ENCODE measurements at regions not wholly inside any gene's neighbourhood (a gene's known extent, or its start where the extent isn't known, plus 50 kb on each side); places are given as distances from the start of the nearest gene placed in this dataset.

- WGBS, result 85% methylated on average over 4 of the region's 4 CpGs
These were observed 1607.1 kb upstream of the SEL1L start for GRCh38 chr14:83140756-83141155.

GRCh38 chr14:83147006-83147405, 1613.4 kb upstream of the SEL1L start:
- H3K27me3 ChIP-seq (ENCODE audit: control insufficient read depth in 2 of 2, insufficient read depth in 1 of 2, low read length in 1 of 2), result no peaks in the 10 kb centered on the region
- no peak for DNase-seq (ENCODE audit: low read depth in 6 of 9, low spot score in 9 of 9)
- H3K27ac ChIP-seq (ENCODE audit: low read depth in 1 of 2, low read length in 1 of 2), result no peak overlapping the region
- 87% methylated on average over 3 of the region's 3 CpGs for WGBS
- no peaks in the 10 kb centered on the region for H3K4me1 ChIP-seq (ENCODE audit: control insufficient read depth in 2 of 2, insufficient read depth in 2 of 2, low read length in 2 of 2)
- H3K4me3 ChIP-seq (ENCODE audit: low read length in 2 of 2), result no peak overlapping the region
- no peaks in the 10 kb centered on the region for H3K9me3 ChIP-seq (ENCODE audit: control insufficient read depth in 2 of 2, insufficient read depth in 1 of 2, low read length in 1 of 2)
- no peaks in the 10 kb centered on the region for H3K36me3 ChIP-seq (ENCODE audit: control insufficient read depth in 2 of 2, insufficient read depth in 2 of 2, low read length in 1 of 2)

More at GRCh38 chr14:83140756-83141155, 1607.1 kb upstream of the SEL1L start:
- Histone ChIP-seq H3K4me3 (ENCODE audit: low read length in 2 of 2) (no peak overlapping the region), H3K27me3 (ENCODE audit: control insufficient read depth in 2 of 2, insufficient read depth in 1 of 2, low read length in 1 of 2) (no peaks in the 10 kb centered on the region), H3K36me3 (ENCODE audit: control insufficient read depth in 2 of 2, insufficient read depth in 2 of 2, low read length in 1 of 2) (no peaks in the 10 kb centered on the region), H3K4me1 (ENCODE audit: control insufficient read depth in 2 of 2, insufficient read depth in 2 of 2, low read length in 2 of 2) (no peaks in the 10 kb centered on the region), H3K27ac (ENCODE audit: low read depth in 1 of 2, low read length in 1 of 2) (no peak overlapping the region), H3K9me3 (ENCODE audit: control insufficient read depth in 2 of 2, insufficient read depth in 1 of 2, low read length in 1 of 2) (no peaks in the 10 kb centered on the region)
- no peak for DNase-seq (ENCODE audit: low read depth in 6 of 9, low spot score in 9 of 9)

GRCh38 chr14:83151571-83151970, 1617.9 kb upstream of the SEL1L start:
- DNase-seq (ENCODE audit: low read depth in 6 of 9, low spot score in 9 of 9), result no peak
- H3K9me3 ChIP-seq (ENCODE audit: control insufficient read depth in 2 of 2, insufficient read depth in 1 of 2, low read length in 1 of 2), result no peaks in the 10 kb centered on the region
- H3K36me3 ChIP-seq (ENCODE audit: control insufficient read depth in 2 of 2, insufficient read depth in 2 of 2, low read length in 1 of 2), result no peaks in the 10 kb centered on the region
- H3K4me1 ChIP-seq (ENCODE audit: control insufficient read depth in 2 of 2, insufficient read depth in 2 of 2, low read length in 2 of 2), result no peaks in the 10 kb centered on the region
- H3K27me3 ChIP-seq (ENCODE audit: control insufficient read depth in 2 of 2, insufficient read depth in 1 of 2, low read length in 1 of 2), result no peaks in the 10 kb centered on the region
- no peak overlapping the region for H3K27ac ChIP-seq (ENCODE audit: low read depth in 1 of 2, low read length in 1 of 2)
- no peak overlapping the region for H3K4me3 ChIP-seq (ENCODE audit: low read length in 2 of 2)
- 90% methylated on average over 1 of the region's 1 CpG for WGBS

GRCh38 chr14:83153081-83153480, 1619.4 kb upstream of the SEL1L start:
- no peak for DNase-seq (ENCODE audit: low read depth in 6 of 9, low spot score in 9 of 9)
- Histone ChIP-seq H3K4me1 (ENCODE audit: control insufficient read depth in 2 of 2, insufficient read depth in 2 of 2, low read length in 2 of 2) (no peaks in the 10 kb centered on the region), H3K27me3 (ENCODE audit: control insufficient read depth in 2 of 2, insufficient read depth in 1 of 2, low read length in 1 of 2) (no peaks in the 10 kb centered on the region), H3K27ac (ENCODE audit: low read depth in 1 of 2, low read length in 1 of 2) (no peak overlapping the region), H3K9me3 (ENCODE audit: control insufficient read depth in 2 of 2, insufficient read depth in 1 of 2, low read length in 1 of 2) (no peaks in the 10 kb centered on the region), H3K4me3 (ENCODE audit: low read length in 2 of 2) (no peak overlapping the region), H3K36me3 (ENCODE audit: control insufficient read depth in 2 of 2, insufficient read depth in 2 of 2, low read length in 1 of 2) (no peaks in the 10 kb centered on the region)
- 80% methylated on average over 1 of the region's 1 CpG for WGBS

- 95% methylated on average over 5 of the region's 5 CpGs for WGBS
- no peak overlapping the region for H3K4me3 ChIP-seq (ENCODE audit: low read length in 2 of 2)
- H3K4me1 ChIP-seq (ENCODE audit: control insufficient read depth in 2 of 2, insufficient read depth in 2 of 2, low read length in 2 of 2), result no peaks in the 10 kb centered on the region
- H3K27me3 ChIP-seq (ENCODE audit: control insufficient read depth in 2 of 2, insufficient read depth in 1 of 2, low read length in 1 of 2), result no peaks in the 10 kb centered on the region
- H3K36me3 ChIP-seq (ENCODE audit: control insufficient read depth in 2 of 2, insufficient read depth in 2 of 2, low read length in 1 of 2), result no peaks in the 10 kb centered on the region
- H3K9me3 ChIP-seq (ENCODE audit: control insufficient read depth in 2 of 2, insufficient read depth in 1 of 2, low read length in 1 of 2), result no peaks in the 10 kb centered on the region
- DNase-seq (ENCODE audit: low read depth in 6 of 9, low spot score in 9 of 9), result no peak
- no peak overlapping the region for H3K27ac ChIP-seq (ENCODE audit: low read depth in 1 of 2, low read length in 1 of 2)
These were observed 1628.8 kb upstream of the SEL1L start for GRCh38 chr14:83162361-83162929.

GRCh38 chr14:83163016-83163415, 1629.4 kb upstream of the SEL1L start:
- Histone ChIP-seq H3K27me3 (ENCODE audit: control insufficient read depth in 2 of 2, insufficient read depth in 1 of 2, low read length in 1 of 2) (no peaks in the 10 kb centered on the region), H3K27ac (ENCODE audit: low read depth in 1 of 2, low read length in 1 of 2) (no peak overlapping the region), H3K4me3 (ENCODE audit: low read length in 2 of 2) (no peak overlapping the region), H3K36me3 (ENCODE audit: control insufficient read depth in 2 of 2, insufficient read depth in 2 of 2, low read length in 1 of 2) (no peaks in the 10 kb centered on the region), H3K9me3 (ENCODE audit: control insufficient read depth in 2 of 2, insufficient read depth in 1 of 2, low read length in 1 of 2) (no peaks in the 10 kb centered on the region), H3K4me1 (ENCODE audit: control insufficient read depth in 2 of 2, insufficient read depth in 2 of 2, low read length in 2 of 2) (no peaks in the 10 kb centered on the region)
- no peak for DNase-seq (ENCODE audit: low read depth in 6 of 9, low spot score in 9 of 9)
- WGBS, result 94% methylated on average over 4 of the region's 4 CpGs

GRCh38 chr14:83164016-83164415, 1630.4 kb upstream of the SEL1L start:
- Histone ChIP-seq H3K36me3 (ENCODE audit: control insufficient read depth in 2 of 2, insufficient read depth in 2 of 2, low read length in 1 of 2) (no peaks in the 10 kb centered on the region), H3K9me3 (ENCODE audit: control insufficient read depth in 2 of 2, insufficient read depth in 1 of 2, low read length in 1 of 2) (no peaks in the 10 kb centered on the region), H3K27ac (ENCODE audit: low read depth in 1 of 2, low read length in 1 of 2) (no peak overlapping the region), H3K4me3 (ENCODE audit: low read length in 2 of 2) (no peak overlapping the region), H3K27me3 (ENCODE audit: control insufficient read depth in 2 of 2, insufficient read depth in 1 of 2, low read length in 1 of 2) (no peaks in the 10 kb centered on the region), H3K4me1 (ENCODE audit: control insufficient read depth in 2 of 2, insufficient read depth in 2 of 2, low read length in 2 of 2) (no peaks in the 10 kb centered on the region)
- peak in 1 of 9 donors; percentile 5 for DNase-seq (ENCODE audit: low read depth in 6 of 9, low spot score in 9 of 9)
- 89% methylated on average over 6 of the region's 6 CpGs for WGBS

GRCh38 chr14:83164591-83164990, 1630.9 kb upstream of the SEL1L start:
- Histone ChIP-seq H3K9me3 (ENCODE audit: control insufficient read depth in 2 of 2, insufficient read depth in 1 of 2, low read length in 1 of 2) (no peaks in the 10 kb centered on the region), H3K27me3 (ENCODE audit: control insufficient read depth in 2 of 2, insufficient read depth in 1 of 2, low read length in 1 of 2) (no peaks in the 10 kb centered on the region), H3K4me1 (ENCODE audit: control insufficient read depth in 2 of 2, insufficient read depth in 2 of 2, low read length in 2 of 2) (no peaks in the 10 kb centered on the region), H3K4me3 (ENCODE audit: low read length in 2 of 2) (no peak overlapping the region), H3K36me3 (ENCODE audit: control insufficient read depth in 2 of 2, insufficient read depth in 2 of 2, low read length in 1 of 2) (no peaks in the 10 kb centered on the region), H3K27ac (ENCODE audit: low read depth in 1 of 2, low read length in 1 of 2) (no peak overlapping the region)
- 61% methylated on average over 1 of the region's 1 CpG for WGBS
- DNase-seq (ENCODE audit: low read depth in 6 of 9, low spot score in 9 of 9), result no peak

GRCh38 chr14:83170165-83170564, 1636.5 kb upstream of the SEL1L start:
- 89% methylated on average over 3 of the region's 3 CpGs for WGBS
- Histone ChIP-seq H3K4me1 (ENCODE audit: control insufficient read depth in 2 of 2, insufficient read depth in 2 of 2, low read length in 2 of 2) (no peaks in the 10 kb centered on the region), H3K4me3 (ENCODE audit: low read length in 2 of 2) (no peak overlapping the region), H3K27me3 (ENCODE audit: control insufficient read depth in 2 of 2, insufficient read depth in 1 of 2, low read length in 1 of 2) (no peaks in the 10 kb centered on the region), H3K27ac (ENCODE audit: low read depth in 1 of 2, low read length in 1 of 2) (no peak overlapping the region), H3K36me3 (ENCODE audit: control insufficient read depth in 2 of 2, insufficient read depth in 2 of 2, low read length in 1 of 2) (no peaks in the 10 kb centered on the region), H3K9me3 (ENCODE audit: control insufficient read depth in 2 of 2, insufficient read depth in 1 of 2, low read length in 1 of 2) (no peaks in the 10 kb centered on the region)
- no peak for DNase-seq (ENCODE audit: low read depth in 6 of 9, low spot score in 9 of 9)

- WGBS, result 88% methylated on average over 1 of the region's 1 CpG
- no peak for DNase-seq (ENCODE audit: low read depth in 6 of 9, low spot score in 9 of 9)
- Histone ChIP-seq H3K4me1 (ENCODE audit: control insufficient read depth in 2 of 2, insufficient read depth in 2 of 2, low read length in 2 of 2) (no peaks in the 10 kb centered on the region), H3K36me3 (ENCODE audit: control insufficient read depth in 2 of 2, insufficient read depth in 2 of 2, low read length in 1 of 2) (no peaks in the 10 kb centered on the region), H3K27ac (ENCODE audit: low read depth in 1 of 2, low read length in 1 of 2) (no peak overlapping the region), H3K27me3 (ENCODE audit: control insufficient read depth in 2 of 2, insufficient read depth in 1 of 2, low read length in 1 of 2) (no peaks in the 10 kb centered on the region), H3K4me3 (ENCODE audit: low read length in 2 of 2) (no peak overlapping the region), H3K9me3 (ENCODE audit: control insufficient read depth in 2 of 2, insufficient read depth in 1 of 2, low read length in 1 of 2) (no peaks in the 10 kb centered on the region)
These were observed 1638.1 kb upstream of the SEL1L start for GRCh38 chr14:83171761-83172160.

All from thymus (tissue), 11 donors.